IgD-negative memory B cell (primary cell): ENCODE measurements at regions not wholly inside any gene's neighbourhood (a gene's known extent, or its start where the extent isn't known, plus 50 kb on each side); places are given as distances from the start of the nearest gene placed in this dataset.
"Not testable (repeated sequence)": the region's sequence is repeated elsewhere in the genome, so short reads cannot be mapped to it uniquely, and the experiment has no call there.

Experiments used
- H3K27ac Mint-ChIP-seq, 3 donors: one replicate each; pipeline ENCODE4 v1.8.0; 2020 to 2022; ENCODE audit warnings: mild to moderate bottlenecking in 3 of 3, mixed read lengths in 3 of 3, moderate library complexity in 1 of 3
- H3K27me3 Mint-ChIP-seq: one replicate; pipeline ENCODE4 v1.8.0; 2021; ENCODE audit warnings: mixed read lengths
- H3K36me3 Mint-ChIP-seq: one replicate; pipeline ENCODE4 v1.8.0; 2020; ENCODE audit warnings: mild to moderate bottlenecking, mixed read lengths
- H3K4me1 Mint-ChIP-seq, 3 donors: one replicate each; pipeline ENCODE4 v1.8.0; 2020 to 2022; ENCODE audit warnings: mixed read lengths in 3 of 3, mild to moderate bottlenecking in 1 of 3
- H3K4me3 Mint-ChIP-seq, 4 donors: one replicate each; pipeline ENCODE4 v1.8.0; 2020 to 2022; ENCODE audit warnings: mild to moderate bottlenecking in 4 of 4, mixed read lengths in 4 of 4, moderate library complexity in 3 of 4
- H3K9me3 Mint-ChIP-seq, 3 donors: one replicate each; pipeline ENCODE4 v1.8.0; 2020 to 2021; ENCODE audit warnings: mixed read lengths in 3 of 3, mild to moderate bottlenecking in 1 of 3

DNA sequence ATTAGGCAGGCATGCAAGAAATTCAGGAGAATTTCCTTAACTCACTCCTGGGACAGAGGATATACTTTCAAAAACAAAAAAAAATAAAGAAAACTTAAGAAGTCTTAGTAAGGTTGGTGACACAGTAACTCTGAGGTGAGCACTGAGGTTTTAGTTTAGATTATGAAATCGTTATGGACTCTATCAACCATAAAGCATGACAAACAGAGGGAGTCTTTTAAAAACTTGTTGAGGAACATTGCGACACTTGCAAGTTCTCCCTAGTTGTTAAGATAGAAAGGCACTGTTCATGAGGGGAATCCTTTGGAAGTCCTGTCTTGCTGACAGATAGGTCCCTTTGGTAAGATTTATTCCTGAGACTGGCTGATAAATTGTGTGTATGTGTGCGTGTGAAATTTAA lies 194.3 kb upstream of the ERBB4 start:
- no peaks in the 10 kb centered on the region for H3K27me3 Mint-ChIP-seq
- H3K4me1 Mint-ChIP-seq, result no peaks in the 10 kb centered on the region
- H3K9me3 Mint-ChIP-seq, result peaks cover 0 to 2% (median 0%) of the 10 kb centered on the region in 3 donors
- H3K27ac Mint-ChIP-seq, result no peak overlapping the region
- no peaks in the 10 kb centered on the region for H3K36me3 Mint-ChIP-seq
- no peak overlapping the region for H3K4me3 Mint-ChIP-seq

DNA sequence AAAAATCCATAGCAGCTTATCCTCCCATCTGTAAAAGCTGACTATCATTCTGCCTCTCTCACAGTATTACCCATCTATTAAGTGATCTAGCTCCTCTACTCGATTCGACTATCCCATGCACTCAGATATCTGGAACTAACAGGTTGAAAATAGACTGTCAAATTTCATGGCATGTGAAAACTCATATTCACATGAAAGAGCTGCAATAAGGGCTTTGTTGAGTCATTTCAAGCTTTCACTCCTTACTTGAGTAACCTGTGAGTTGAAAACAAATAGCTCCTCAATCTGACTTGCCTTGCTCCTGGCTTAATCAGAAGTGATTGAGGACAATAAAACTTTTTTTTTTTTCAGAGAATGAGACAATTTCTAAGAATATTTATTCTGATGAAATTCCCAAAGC lies 192.4 kb upstream of the ERBB4 start:
- no peaks in the 10 kb centered on the region for H3K27me3 Mint-ChIP-seq
- H3K27ac Mint-ChIP-seq, result no peak overlapping the region
- no peaks in the 10 kb centered on the region for H3K36me3 Mint-ChIP-seq
- peaks cover 0 to 2% (median 0%) of the 10 kb centered on the region in 3 donors for H3K9me3 Mint-ChIP-seq
- H3K4me3 Mint-ChIP-seq, result no peak overlapping the region
- no peaks in the 10 kb centered on the region for H3K4me1 Mint-ChIP-seq

DNA sequence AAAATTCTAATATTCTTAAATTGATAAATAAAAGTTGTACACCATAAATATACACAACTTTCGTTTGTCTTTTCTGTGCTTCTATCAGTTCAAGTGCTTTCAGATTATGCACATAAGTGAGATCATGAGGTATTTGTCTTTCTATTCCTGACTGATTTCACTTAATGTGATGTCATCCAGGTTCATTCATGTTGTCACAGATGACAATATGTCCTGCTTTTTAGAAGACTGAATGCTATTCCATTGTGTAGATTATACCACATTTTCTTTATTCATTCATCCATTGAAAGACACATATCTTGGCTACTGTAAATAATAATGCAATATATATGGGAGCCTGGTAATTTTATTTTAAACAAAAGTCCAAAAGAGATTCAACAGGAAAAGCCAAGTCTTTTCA lies 190.1 kb upstream of the ERBB4 start:
- Mint-ChIP-seq H3K4me3 (no peak overlapping the region), H3K4me1 (no peaks in the 10 kb centered on the region), H3K9me3 (peaks cover 0 to 5% (median 2%) of the 10 kb centered on the region in 3 donors), H3K36me3 (no peaks in the 10 kb centered on the region), H3K27ac (no peak overlapping the region), H3K27me3 (no peaks in the 10 kb centered on the region)

DNA sequence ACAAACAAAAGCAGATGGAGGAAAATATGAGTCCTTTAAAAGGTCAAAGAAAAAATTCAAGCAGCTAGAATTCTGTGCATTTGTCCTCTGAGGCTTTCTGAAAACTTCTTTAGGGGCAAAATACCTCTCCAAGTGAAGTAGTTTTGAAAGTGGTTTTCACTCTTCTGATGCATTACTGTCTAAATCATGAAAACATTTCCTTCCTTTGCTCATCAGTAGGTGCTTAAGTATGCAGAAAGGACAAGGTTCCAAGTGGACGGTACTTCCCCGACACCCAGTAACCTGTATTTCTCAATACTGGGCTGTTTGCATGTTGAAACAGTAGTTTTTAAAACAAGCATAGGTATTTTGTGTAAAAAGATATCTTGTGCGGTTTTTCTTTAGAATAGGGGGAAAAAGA lies 189.1 kb upstream of the ERBB4 start:
- no peak overlapping the region for H3K27ac Mint-ChIP-seq
- no peaks in the 10 kb centered on the region for H3K27me3 Mint-ChIP-seq
- no peaks in the 10 kb centered on the region for H3K36me3 Mint-ChIP-seq
- H3K9me3 Mint-ChIP-seq, result peaks cover 0 to 5% (median 2%) of the 10 kb centered on the region in 3 donors
- H3K4me3 Mint-ChIP-seq, result no peak overlapping the region
- no peaks in the 10 kb centered on the region for H3K4me1 Mint-ChIP-seq

DNA sequence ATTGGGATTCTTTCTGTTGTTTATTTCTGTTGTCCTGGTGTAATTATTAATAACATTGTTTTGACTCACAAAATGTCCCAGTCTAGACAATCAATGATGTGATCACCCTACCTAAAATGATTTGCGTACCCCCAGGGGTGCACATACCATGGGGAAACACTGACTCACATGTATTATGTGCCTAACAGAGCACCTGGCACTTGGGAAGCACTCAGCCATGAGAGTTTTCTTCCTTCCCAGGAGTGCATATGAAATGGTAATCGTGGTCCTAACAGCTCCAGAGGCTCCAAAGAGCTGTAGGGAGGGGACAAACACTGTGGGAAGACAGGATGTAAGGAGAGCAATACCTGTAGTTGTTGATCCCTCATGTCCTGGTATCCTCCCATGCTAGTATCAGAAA lies 187.8 kb upstream of the ERBB4 start:
- Mint-ChIP-seq H3K27me3 (no peaks in the 10 kb centered on the region), H3K4me1 (no peaks in the 10 kb centered on the region), H3K9me3 (peaks cover 0 to 5% (median 5%) of the 10 kb centered on the region in 3 donors), H3K27ac (no peak overlapping the region), H3K36me3 (no peaks in the 10 kb centered on the region), H3K4me3 (no peak overlapping the region)

DNA sequence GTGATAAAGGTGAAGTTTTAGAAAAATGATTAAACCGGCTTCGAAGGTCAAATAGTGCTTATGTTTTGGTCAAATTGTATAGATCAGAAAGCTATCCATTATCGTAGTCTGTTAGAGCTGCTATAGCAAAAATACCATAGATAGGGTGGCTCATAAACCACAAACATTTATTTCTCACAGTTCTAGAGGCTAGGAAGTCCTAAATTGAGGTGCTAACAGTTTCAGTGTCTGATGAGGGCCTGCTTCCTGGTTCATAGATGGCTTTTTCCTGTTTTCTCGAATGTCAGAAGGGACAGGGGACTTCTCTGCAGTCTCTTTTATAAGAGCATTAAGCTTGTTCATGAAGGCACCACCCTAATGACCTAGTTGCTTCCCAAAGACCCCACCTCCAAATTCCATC lies 186.6 kb upstream of the ERBB4 start:
- Mint-ChIP-seq H3K4me3 (no peak overlapping the region), H3K27me3 (peaks cover under 1% of the 10 kb centered on the region), H3K9me3 (peaks cover 0 to 5% (median 3%) of the 10 kb centered on the region in 3 donors), H3K36me3 (no peaks in the 10 kb centered on the region), H3K27ac (no peak overlapping the region), H3K4me1 (no peaks in the 10 kb centered on the region)

DNA sequence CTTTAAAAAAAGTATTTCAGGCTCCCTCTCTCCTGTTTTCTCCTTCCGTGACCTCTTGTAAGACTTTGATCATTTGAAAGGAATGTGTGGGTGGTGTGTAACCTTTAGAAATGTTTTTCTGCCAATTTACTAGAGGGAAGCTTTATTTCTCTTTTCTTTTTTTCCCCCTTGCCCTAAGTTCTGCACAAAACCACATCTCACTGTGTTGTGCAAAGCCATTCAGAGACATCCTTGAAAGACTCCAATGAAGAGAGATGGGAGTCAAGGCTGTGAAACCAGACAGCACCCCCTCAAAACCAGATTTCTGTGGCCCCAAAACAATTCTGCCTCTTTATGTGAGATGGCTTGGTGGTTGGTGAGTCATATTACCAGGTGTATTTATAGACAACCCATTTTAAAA lies 184.6 kb upstream of the ERBB4 start:
- Mint-ChIP-seq H3K4me1 (no peaks in the 10 kb centered on the region), H3K27me3 (peaks cover 2% of the 10 kb centered on the region), H3K36me3 (no peaks in the 10 kb centered on the region), H3K4me3 (no peak overlapping the region), H3K27ac (no peak overlapping the region), H3K9me3 (peaks cover 0 to 5% (median 3%) of the 10 kb centered on the region in 3 donors)

DNA sequence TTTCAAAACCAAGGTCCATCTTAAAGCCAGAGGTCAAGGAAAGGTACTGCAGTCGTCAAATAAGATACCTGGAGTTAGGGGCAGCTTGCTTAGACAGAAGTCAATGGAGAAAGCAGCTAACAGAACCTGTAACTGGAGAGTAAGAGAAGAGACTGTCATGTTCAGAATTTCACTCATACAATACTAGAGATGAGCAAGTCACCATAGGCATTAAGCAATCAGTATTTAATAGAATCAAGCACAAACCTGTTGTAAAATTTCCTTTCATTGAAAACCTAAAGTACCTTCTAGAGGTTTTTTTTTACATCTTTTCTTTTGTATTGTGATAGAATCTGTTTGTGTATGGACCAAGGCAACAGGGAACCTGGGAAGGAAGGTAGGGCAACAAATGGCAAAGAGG lies 183.4 kb upstream of the ERBB4 start:
- H3K27me3 Mint-ChIP-seq, result peaks cover 2% of the 10 kb centered on the region
- no peak overlapping the region for H3K27ac Mint-ChIP-seq
- no peaks in the 10 kb centered on the region for H3K36me3 Mint-ChIP-seq
- H3K4me3 Mint-ChIP-seq, result no peak overlapping the region
- peaks cover 0 to 5% (median 3%) of the 10 kb centered on the region in 3 donors for H3K9me3 Mint-ChIP-seq
- H3K4me1 Mint-ChIP-seq, result no peaks in the 10 kb centered on the region

DNA sequence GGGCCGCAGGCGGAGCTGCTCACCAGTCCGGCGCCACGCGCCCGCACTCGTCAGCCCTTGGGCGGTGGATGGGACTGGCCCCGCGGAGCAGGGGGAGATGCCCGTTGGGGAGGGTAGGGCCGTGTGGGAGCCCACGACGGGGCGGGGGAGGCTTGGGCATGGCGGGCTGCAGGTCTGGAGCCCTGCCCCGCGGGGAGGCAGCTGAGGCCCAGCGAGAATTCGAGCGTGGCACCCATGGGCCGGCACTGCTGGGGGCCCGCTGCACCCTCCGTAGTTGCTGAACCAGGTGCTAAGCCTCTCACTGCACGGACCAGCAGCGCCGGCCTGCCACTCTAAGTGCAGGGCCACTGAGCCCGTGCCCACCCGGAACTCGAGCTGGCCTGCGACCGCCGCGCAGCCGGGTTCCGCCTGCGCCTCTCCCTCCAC lies 182.4 kb upstream of the ERBB4 start:
- Mint-ChIP-seq H3K9me3 (peaks cover 0 to 5% (median 3%) of the 10 kb centered on the region in 3 donors), H3K4me1 (no peaks in the 10 kb centered on the region), H3K27ac (no peak overlapping the region), H3K36me3 (no peaks in the 10 kb centered on the region), H3K4me3 (no peak overlapping the region), H3K27me3 (peaks cover 2% of the 10 kb centered on the region)

DNA sequence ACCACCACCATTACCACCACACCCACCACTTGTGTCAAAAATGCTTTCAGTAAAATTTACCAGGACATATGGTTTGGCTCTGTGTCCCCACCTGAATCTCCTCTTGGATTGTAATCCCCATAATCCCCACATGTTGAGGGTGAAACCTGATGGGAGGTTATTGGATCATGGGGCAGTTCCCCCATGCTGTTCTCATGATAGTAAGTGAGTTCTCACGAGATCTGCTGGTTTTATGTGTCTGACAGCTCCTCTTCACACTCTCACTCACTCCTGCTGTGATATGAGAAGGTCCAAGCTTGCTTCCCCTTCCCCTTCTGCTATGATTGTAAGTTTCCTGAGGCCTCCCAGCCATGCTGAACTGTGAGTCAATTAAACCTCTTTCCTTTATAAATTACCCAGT lies 176.8 kb upstream of the ERBB4 start:
- H3K36me3 Mint-ChIP-seq, H3K9me3 Mint-ChIP-seq, H3K4me3 Mint-ChIP-seq, H3K27me3 Mint-ChIP-seq, H3K27ac Mint-ChIP-seq, H3K4me1 Mint-ChIP-seq: not testable (repeated sequence)

DNA sequence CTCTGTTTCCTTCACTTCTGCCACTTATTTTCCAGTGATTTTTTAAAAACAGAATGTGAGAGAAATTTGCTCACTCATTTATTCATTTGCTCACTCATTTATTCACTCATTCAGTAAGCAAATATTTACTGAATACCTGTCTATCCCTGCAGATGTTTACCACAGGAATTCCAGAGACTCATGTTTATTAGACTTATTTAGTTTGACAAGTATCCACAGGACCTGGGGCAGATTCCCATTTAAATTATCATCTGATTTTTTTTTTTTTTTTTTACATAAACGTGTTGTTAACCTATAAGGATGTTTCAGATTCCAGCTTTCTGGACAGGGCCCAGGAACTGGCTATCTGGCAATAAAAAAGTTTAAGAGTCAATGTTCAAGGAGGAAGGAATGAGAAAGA lies 175.1 kb upstream of the ERBB4 start:
- no peaks in the 10 kb centered on the region for H3K36me3 Mint-ChIP-seq
- peaks cover 2% of the 10 kb centered on the region for H3K27me3 Mint-ChIP-seq
- no peak overlapping the region for H3K27ac Mint-ChIP-seq
- peaks cover 0 to 2% (median 0%) of the 10 kb centered on the region in 3 donors for H3K9me3 Mint-ChIP-seq
- no peak overlapping the region for H3K4me3 Mint-ChIP-seq
- no peaks in the 10 kb centered on the region for H3K4me1 Mint-ChIP-seq

DNA sequence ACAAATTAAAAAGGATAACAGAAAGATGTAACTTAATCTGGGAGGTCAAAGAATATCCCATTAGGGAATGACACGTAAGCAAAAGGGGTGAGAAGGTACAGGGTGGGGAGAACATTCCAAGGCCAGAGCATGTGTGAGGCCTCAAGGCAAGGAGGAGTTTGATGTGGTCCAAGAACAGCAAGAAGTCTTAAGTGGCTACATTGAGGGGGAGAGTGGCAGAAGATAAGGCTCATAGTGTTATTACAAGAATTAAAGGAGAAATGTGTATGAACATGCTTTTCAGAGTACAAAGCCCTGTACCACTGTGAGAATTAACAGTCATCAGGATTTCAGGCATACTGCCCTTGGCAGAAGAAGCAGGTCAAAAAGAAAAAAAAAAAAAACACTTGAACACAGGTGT lies 174.4 kb upstream of the ERBB4 start:
- Mint-ChIP-seq H3K27ac (no peak overlapping the region), H3K27me3 (peaks cover 2% of the 10 kb centered on the region), H3K36me3 (no peaks in the 10 kb centered on the region), H3K4me1 (no peaks in the 10 kb centered on the region), H3K9me3 (peaks cover 0 to 2% (median 0%) of the 10 kb centered on the region in 3 donors), H3K4me3 (no peak overlapping the region)

DNA sequence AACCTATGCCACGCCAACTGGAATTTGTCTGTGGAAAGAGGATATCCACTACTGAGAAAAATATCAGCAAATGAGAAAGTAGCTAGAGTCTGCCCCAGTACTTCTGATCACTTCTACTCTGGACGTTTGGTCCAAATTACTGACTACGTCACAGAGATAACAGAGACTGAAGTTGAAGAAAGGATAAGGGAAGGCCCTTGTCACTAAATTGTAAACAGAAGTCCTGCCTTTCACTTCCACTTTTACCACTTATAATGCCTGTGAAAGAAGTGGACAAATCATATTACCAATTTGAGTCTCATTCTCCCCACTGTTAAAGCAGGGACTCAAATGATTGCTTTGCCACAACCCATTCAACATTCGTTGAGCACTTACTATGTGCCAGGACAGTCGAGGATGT lies 173.9 kb upstream of the ERBB4 start:
- peaks cover 0 to 2% (median 0%) of the 10 kb centered on the region in 3 donors for H3K9me3 Mint-ChIP-seq
- H3K36me3 Mint-ChIP-seq, result no peaks in the 10 kb centered on the region
- no peak overlapping the region for H3K27ac Mint-ChIP-seq
- H3K4me1 Mint-ChIP-seq, result no peaks in the 10 kb centered on the region
- peaks cover 4% of the 10 kb centered on the region for H3K27me3 Mint-ChIP-seq
- no peak overlapping the region for H3K4me3 Mint-ChIP-seq

DNA sequence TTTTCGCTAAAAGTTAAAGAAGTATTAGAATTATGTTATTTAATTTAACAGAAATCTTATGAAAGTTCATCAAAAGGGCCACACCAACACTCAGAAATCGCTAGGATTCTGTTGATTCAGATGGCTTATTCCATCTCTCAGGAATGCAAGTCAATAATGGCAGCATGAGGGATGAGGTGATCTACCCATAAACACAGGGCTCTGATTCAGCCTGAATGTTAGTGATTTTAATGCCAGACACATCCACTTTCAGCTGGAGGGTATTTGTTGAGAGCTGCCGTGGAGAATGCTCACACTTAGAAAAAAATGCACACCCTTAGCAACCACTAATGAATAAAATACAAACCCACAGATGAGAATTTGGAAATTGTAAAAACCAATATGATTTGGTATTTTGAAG lies 173.3 kb upstream of the ERBB4 start:
- no peak overlapping the region for H3K27ac Mint-ChIP-seq
- H3K9me3 Mint-ChIP-seq, result peaks cover 0 to 2% (median 0%) of the 10 kb centered on the region in 3 donors
- peaks cover 2% of the 10 kb centered on the region for H3K36me3 Mint-ChIP-seq
- no peaks in the 10 kb centered on the region for H3K4me1 Mint-ChIP-seq
- no peak overlapping the region for H3K4me3 Mint-ChIP-seq
- H3K27me3 Mint-ChIP-seq, result peaks cover 5% of the 10 kb centered on the region

DNA sequence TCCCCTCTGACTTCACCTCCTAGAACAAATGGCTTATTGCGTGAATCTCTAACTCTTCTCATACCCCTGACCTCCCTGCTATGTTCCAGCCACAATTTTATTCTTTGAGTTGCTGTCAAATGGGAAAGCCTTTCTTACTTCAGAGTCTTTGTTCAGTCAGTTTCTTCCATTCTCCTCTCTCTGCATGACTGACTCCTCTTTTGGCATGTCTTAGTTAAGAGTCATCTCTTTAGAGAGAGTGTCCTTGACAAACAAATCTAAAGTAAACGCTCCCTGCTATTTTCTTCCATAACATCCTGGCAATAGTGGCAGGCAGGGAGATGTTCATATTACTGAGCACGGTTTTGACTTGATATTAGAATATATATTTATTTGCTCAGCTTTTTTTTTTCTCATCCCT lies 170.7 kb upstream of the ERBB4 start:
- H3K36me3 Mint-ChIP-seq, result peaks cover 2% of the 10 kb centered on the region
- peaks cover 0 to 2% (median 0%) of the 10 kb centered on the region in 3 donors for H3K9me3 Mint-ChIP-seq
- H3K4me3 Mint-ChIP-seq, result no peak overlapping the region
- H3K27me3 Mint-ChIP-seq, result peaks cover 4% of the 10 kb centered on the region
- H3K4me1 Mint-ChIP-seq, result no peaks in the 10 kb centered on the region
- no peak overlapping the region for H3K27ac Mint-ChIP-seq

DNA sequence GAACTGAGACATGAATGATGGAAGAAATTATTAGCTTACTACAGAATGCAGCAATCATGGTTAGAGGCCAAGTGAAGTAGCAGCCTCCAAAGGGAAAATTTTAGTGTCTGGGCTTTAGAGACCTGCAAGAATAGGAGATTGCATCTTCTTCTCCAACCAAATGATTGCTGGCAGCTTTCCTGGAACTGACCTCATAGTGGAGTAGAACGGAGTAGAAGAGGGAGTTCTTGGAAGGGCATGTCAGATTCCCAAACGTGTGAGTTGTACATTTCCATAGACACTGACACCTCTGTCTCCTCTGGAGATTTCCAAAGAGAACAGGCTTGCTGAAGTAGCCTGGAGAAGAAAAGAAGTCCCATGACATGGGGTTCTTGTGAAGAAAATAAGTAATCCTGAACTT lies 169.8 kb upstream of the ERBB4 start:
- H3K4me3 Mint-ChIP-seq, result no peak overlapping the region
- peaks cover 0 to 2% (median 0%) of the 10 kb centered on the region in 3 donors for H3K9me3 Mint-ChIP-seq
- H3K27ac Mint-ChIP-seq, result no peak overlapping the region
- H3K4me1 Mint-ChIP-seq, result no peaks in the 10 kb centered on the region
- H3K27me3 Mint-ChIP-seq, result peaks cover 4% of the 10 kb centered on the region
- peaks cover 2% of the 10 kb centered on the region for H3K36me3 Mint-ChIP-seq

DNA sequence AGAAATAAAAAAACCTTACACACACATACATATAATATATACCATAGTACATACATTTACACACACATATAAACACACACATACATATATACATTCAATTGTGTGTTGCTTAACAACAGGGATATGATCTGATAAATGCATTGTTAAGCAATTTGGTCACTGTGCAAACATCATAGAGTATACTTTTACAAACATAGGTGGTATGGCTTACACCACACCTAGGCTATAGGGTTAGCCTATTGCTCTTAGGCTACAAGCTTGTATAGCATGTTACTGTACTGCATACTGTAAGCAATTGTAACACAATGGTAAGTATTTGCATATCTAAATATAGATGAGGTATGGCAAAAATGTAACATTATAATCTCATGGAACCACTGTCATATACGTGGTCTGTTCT lies 156.8 kb upstream of the ERBB4 start:
- Mint-ChIP-seq H3K9me3 (no peaks in the 10 kb centered on the region), H3K27ac (no peak overlapping the region), H3K27me3 (peaks cover 7% of the 10 kb centered on the region), H3K4me3 (no peak overlapping the region), H3K36me3 (peaks cover 2% of the 10 kb centered on the region), H3K4me1 (no peaks in the 10 kb centered on the region)
